Retinal pigment epithelial cell (primary cell): ENCODE measurements at regions not wholly inside any gene's neighbourhood (a gene's known extent, or its start where the extent isn't known, plus 50 kb on each side); places are given as distances from the start of the nearest gene placed in this dataset.

Source experiments
- DNase-seq: peaks from one replicate; pipeline ENCODE4 v3.0.0-alpha.2; 2010; ENCODE audit warnings: low read depth
- H3K4me3 ChIP-seq: 2 replicates; pipeline ENCODE4 v1.5.1; 2011; ENCODE audit warnings: mild to moderate bottlenecking, low read length, control low read depth, moderate library complexity
- TF ChIP-seq, protein P1 (sequence below): conservative IDR thresholded peaks from 2 replicates; pipeline ENCODE4 v1.5.1; 2011; ENCODE audit warnings: low read depth, low read length, control low read depth, inconsistent platforms

DNA sequence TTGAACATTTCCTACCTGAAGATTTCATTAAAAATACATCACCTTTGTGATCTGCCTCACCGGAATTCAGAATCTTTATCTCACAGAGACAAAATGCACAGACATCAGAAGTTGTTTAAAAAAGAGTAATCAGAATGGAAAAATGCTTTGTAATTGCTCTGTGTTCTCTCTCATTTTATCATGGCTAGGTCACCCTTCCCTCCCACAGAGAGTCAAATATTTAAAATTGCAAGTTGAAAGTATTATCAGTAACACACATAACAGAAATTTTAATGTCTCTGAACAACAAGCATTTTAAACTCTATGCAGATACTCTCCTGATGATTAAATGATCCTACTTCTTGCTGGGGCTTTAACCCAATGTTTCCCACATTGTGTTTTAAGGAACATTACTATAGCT, 362.0 kb downstream of the CBLL2 start:
- TF ChIP-seq, protein P1, sequence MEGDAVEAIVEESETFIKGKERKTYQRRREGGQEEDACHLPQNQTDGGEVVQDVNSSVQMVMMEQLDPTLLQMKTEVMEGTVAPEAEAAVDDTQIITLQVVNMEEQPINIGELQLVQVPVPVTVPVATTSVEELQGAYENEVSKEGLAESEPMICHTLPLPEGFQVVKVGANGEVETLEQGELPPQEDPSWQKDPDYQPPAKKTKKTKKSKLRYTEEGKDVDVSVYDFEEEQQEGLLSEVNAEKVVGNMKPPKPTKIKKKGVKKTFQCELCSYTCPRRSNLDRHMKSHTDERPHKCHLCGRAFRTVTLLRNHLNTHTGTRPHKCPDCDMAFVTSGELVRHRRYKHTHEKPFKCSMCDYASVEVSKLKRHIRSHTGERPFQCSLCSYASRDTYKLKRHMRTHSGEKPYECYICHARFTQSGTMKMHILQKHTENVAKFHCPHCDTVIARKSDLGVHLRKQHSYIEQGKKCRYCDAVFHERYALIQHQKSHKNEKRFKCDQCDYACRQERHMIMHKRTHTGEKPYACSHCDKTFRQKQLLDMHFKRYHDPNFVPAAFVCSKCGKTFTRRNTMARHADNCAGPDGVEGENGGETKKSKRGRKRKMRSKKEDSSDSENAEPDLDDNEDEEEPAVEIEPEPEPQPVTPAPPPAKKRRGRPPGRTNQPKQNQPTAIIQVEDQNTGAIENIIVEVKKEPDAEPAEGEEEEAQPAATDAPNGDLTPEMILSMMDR, result no peak
- no peak overlapping the region for H3K4me3 ChIP-seq
- DNase-seq, result no peak

DNA sequence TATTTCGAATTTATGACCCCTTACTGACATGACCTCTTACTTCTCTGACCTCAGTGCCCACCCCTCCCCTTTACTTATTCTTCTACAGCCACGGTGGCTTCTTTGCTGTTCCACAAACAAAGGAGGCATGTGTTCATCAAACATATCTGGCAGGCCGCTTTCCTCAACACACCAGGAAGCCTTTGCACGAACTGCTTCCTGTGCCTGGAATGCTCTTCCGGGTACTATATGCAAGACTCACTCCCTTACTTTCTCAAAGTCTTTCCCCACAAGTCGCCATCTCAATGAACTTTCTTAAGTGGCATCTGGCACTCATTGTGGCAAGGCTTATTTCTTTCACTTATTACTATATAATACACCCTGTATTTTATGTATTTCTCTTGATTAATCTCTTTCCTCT, 351.5 kb upstream of the DDX53 start:
- DNase-seq, result no peak
- TF ChIP-seq, protein P1, result no peak
- no peak overlapping the region for H3K4me3 ChIP-seq

DNA sequence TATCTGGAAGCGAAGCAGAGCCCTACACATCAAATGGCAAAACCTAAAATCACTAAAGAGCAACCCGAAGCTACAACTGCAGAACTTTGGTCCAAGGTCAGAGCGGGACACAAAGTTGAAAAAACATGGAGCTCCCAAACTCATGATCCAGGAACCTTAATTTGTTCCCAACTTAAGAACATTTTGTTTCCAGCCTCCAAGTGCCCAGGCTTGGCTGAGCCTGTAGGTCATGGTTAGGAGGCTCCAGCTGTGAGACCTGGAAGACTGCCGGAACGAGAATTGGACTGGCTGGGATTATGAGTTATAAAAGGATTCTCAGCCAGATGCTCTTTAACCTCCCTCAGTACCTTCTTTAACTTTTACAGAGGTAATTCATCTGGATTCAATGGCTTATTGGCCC, 349.1 kb upstream of the DDX53 start:
- no peak overlapping the region for H3K4me3 ChIP-seq
- TF ChIP-seq, protein P1, result no peak
- DNase-seq, result no peak

DNA sequence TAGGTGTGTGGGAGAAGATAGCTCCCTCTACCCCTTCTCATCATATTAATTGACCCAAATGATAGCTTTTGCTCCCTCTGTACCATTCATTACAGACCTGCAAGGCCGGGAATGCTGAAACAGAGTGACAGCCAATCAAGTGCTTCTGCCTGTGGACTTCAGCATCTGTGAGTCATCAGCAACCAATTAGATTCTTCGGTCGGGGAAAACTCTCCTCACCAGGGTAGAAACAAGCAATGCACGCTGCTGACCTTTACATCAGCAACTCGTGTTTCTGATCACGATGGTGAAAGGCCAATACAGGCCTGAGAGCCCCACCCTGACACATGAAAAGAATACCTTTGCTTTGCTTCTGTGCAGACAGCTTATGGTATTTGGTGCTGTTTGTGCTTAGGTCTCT, 347.2 kb upstream of the DDX53 start:
- TF ChIP-seq, protein P1, result no peak
- DNase-seq, result peak; percentile 62
- H3K4me3 ChIP-seq, result no peak overlapping the region

DNA sequence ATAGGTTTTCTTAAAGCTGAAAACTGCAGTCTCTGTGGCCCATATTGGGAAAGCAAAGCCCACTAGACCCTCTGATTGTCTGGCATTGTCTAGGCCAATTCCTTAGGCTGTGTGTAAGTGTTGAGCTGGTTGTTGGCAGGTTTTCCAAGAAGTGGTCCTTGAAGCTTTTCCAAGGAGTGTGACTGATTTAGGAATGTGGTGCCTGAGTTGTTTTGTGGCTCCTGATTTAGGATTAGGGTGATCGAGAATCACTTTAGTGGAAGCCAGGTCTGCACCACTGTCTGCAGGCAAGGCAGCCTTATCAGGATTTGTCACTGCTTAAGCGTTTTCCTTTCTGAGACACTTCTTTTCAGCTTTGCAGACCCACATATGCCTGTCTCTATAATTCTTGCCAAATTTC, 339.0 kb upstream of the DDX53 start:
- DNase-seq, result no peak
- TF ChIP-seq, protein P1, result no peak
- H3K4me3 ChIP-seq, result no peak overlapping the region

DNA sequence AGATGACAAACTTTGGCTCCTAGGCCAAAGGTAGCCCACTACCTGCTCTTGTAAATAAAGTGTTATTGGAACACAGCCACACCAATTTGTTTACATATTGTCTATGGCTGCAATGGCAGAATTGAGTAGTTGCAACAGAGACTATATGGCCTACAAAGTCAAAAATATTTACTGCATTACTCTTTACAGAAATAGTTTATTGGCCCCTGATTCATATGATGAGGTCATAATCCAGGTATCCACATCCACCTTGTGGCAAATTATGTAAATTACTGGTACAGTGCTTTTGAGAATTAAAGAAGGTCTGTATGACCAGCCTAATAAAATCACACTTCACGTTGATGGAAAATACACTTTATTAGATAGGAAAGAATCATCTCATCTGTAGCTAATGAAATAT, 337.0 kb upstream of the DDX53 start:
- TF ChIP-seq, protein P1, result no peak
- DNase-seq, result no peak
- H3K4me3 ChIP-seq, result no peak overlapping the region

DNA sequence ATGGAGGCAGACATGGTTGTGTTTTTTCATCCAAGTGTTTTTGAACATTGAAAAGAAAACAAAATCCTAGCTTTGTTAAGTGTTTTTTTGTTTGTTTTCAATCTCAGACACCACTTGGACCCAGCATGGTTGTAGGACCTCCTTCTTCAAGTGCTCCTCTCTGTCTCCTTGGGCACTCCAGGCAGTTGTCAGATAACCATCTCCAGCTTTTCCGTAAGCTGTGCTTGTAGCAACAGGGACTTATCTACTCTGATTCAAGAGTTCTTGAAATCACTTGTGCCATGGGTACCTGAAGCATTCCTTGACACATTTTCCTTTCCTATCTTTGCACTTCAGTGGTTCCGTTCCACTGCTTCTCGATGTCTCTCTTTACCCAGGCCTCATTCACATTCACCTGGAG, 334.9 kb upstream of the DDX53 start:
- TF ChIP-seq, protein P1, result no peak
- H3K4me3 ChIP-seq, result no peak overlapping the region
- DNase-seq, result no peak
